Ovary (tissue), 3 donors: ENCODE measurements at regions not wholly inside any gene's neighbourhood (a gene's known extent, or its start where the extent isn't known, plus 50 kb on each side); places are given as distances from the start of the nearest gene placed in this dataset.

Experiments used
- CTCF ChIP-seq, 3 donors: fragments of 450-650 bp in 2 of 3; fragments of 200-600 bp in 1 of 3; IDR thresholded peaks; one replicate each; pipeline versions ENCODE4 v1.5.1 to v1.8.0; 2016 to 2022; ENCODE audit warnings: antibody characterized with exemption in 3 of 3, mild to moderate bottlenecking in 1 of 3
- EP300 ChIP-seq: sonication (generic); formaldehyde crosslinking; IDR thresholded peaks from one replicate; pipeline ENCODE4 v1.6.1; 2017; ENCODE audit warnings: antibody characterized with exemption
- POLR2A ChIP-seq: fragments of 450-650 bp; IDR thresholded peaks from one replicate; pipeline ENCODE4 v1.6.1; 2017; ENCODE audit warnings: antibody characterized with exemption, mild to moderate bottlenecking, moderate library complexity
- donor health status: DM: no; HTN: no; CAD: no.

- TF ChIP-seq CTCF (IDR thresholded peaks at IDR 0.05) (no peak), POLR2A (no peak), EP300 (no peak)
These were observed 490.1 kb upstream of the ATP11B start for GRCh38 chr3:182303169-182303568.
